Activated CD4-positive, CD25-positive, alpha-beta regulatory T cell treated with anti-CD3 and anti-CD28 coated beads, Interleukin-2, amount 50 U/mL, for 16 hours (primary cell): ENCODE measurements at regions not wholly inside any gene's neighbourhood (a gene's known extent, or its start where the extent isn't known, plus 50 kb on each side); places are given as distances from the start of the nearest gene placed in this dataset.

Experiments
- DNase-seq: peaks from one replicate; pipeline ENCODE4 v3.0.0-alpha.2; 2020; ENCODE audit warnings: low read depth, low spot score

GRCh38 chr14:22159099-22159498 is 429.9 kb downstream of the DAD1 start:
- DNase-seq: no peak

DNA sequence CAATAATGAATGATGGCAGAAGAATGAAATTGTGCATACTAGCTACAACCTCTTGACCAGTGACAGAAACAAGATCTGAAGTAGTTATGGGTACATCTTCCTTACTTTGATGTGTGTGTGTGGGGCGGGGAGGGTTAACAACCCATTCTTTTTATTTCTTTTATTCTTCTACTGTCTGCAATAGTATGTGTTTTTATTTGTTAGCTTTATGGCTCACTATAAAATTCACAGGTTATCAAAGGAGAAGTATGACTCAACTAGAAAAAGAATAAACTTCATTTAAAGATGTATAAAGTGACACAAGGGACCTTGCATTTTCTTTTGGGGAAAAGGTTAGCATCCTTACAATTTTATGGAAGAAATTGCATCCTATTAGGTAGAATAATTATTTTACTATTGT is 430.5 kb downstream of the DAD1 start:
- no peak for DNase-seq

GRCh38 chr14:22155571-22155970 is 433.5 kb downstream of the DAD1 start:
- no peak for DNase-seq

- DNase-seq: no peak
Measured at GRCh38 chr14:22152903-22153302, 436.1 kb downstream of the DAD1 start.

DNA sequence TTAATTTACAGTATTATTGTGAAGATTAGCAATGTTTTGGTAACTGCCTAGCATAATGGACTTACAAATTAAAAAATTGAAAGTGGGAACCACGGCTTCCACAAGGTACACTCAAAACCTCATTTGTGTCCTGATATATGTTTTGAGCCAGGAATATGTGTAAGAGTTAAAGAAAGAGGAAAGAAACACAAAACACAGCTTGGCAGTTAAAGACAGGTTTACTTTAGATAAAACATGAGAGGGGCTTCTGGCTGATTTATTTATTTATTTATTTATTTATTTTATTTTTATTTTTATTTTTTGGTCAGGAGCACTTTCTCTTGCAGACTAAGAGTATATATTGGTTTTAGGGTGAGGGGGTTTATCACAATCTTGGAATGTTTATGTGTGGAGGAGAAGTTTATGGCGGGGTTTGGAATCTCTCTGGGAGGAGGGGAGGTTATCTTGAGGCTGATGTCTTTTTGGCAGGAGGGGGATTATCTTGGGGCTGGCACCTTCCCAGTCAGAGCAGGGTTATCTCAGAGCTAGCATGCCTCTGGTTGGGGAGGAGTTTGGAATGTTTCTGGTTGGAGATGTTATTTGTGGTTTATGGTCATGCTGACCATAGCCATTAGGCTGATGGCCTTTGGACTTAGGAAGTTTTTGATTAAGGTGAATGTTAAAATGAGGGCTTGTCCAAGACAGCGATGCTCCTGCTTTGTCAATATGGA is 436.7 kb downstream of the DAD1 start:
- no peak for DNase-seq

GRCh38 chr14:22151121-22151520 is 437.9 kb downstream of the DAD1 start:
- DNase-seq: no peak

GRCh38 chr14:22149058-22149457 is 440.0 kb downstream of the DAD1 start:
- no peak for DNase-seq

GRCh38 chr14:22147716-22148115 is 441.3 kb downstream of the DAD1 start:
- no peak for DNase-seq

DNA sequence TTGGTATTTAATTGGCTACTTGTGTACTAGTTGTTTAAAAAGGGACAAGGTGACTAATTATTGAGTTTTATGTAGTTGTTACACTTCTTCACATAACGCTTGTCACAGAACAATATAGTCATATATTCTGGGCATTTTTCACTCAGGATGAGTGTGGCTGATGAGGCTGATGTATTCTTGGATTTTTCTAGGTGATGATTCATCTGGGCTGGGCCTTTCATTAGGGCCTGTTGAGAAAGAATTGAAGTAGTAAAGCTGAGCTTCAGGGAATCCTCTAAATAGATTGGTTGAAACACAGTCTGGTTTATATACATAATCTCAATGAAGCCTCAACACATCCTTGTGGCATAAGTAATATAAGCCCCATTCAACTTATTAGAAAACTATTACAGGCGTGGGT is 445.7 kb downstream of the DAD1 start:
- DNase-seq: no peak

DNA sequence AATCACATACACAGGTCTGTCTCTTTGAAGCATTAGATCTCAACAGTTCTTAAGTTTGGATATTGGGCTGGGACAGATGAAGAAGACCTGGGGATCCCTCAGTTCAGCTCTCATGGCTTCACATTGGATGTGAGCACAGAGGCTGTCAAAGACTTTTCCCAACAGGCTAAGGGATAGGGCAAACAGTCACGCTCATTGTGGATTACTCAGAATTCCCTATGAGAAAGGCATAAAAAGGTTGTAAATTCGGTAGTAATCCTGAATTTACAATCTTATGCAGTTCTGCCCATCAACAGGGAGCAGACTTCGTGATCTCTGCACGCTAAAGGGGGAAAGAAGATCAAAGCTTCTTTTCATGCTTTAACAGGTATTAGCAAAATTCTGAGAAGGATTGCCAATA is 448.4 kb downstream of the DAD1 start:
- DNase-seq: no peak

- DNase-seq: no peak
Measured at GRCh38 chr14:22131749-22132476, 457.1 kb downstream of the DAD1 start.

- no peak for DNase-seq
Measured at GRCh38 chr14:22124073-22124613, 450.5 kb upstream of the OR4E1 start.

DNA sequence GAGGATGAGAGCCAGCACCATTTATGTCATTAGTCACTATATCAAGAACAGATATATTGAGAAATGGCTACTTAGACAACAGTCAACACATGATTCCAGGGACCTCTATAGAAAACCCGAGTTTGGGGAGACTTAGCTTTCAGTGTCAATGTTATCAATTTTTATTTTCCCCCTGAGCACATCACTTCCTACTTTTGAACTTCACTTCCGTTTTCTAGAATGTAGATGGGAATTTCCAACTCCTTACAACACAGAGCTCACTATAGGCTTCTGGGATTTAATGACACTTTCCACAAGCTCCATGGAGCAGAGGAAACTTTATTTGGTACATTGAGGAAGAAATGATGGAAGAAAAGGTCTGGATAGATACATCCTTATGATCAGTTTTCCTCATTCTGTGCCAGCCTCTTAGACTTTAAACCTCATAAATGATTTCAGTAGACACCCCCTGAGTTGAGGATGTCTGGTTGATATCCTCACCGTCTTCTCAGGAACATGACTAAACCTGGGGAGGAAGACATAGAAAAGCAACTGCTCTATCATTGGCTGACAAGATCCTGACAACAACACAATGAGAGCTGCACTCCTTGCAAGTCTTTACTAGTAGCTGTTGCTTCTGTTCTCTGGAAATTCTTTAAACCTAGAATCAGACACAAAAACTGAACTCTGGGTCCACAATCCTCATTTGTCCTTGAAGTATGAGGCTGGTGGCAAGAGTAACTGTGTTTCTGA is 449.4 kb upstream of the OR4E1 start:
- DNase-seq: no peak

DNA sequence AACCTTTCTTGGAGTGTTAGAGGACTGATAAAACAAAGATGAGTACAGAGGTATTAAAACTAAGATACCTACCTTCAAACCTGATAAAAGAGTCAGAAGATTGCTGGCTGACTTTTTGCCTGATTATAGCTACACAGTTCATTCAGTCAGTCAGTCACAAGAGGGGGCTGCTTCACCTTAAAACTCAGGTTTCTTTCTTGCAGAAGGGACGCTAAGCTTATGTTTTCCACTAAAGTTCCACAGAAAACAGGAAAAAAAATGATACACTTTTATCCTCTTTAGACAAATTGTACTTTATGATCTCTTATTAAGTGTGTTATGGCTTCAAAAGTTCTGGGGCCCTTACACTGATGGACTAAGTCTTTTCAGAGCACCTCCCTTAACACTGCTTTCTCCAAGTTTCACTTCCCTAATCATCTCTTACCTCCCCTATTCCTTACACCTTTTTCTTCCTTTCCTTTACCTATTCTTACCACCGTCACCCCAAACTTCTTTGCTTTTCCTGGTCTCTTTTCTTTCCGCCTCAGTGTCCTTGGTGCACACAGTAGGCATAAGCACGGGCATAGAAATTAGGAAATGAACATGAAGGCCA is 448.7 kb upstream of the OR4E1 start:
- no peak for DNase-seq

DNA sequence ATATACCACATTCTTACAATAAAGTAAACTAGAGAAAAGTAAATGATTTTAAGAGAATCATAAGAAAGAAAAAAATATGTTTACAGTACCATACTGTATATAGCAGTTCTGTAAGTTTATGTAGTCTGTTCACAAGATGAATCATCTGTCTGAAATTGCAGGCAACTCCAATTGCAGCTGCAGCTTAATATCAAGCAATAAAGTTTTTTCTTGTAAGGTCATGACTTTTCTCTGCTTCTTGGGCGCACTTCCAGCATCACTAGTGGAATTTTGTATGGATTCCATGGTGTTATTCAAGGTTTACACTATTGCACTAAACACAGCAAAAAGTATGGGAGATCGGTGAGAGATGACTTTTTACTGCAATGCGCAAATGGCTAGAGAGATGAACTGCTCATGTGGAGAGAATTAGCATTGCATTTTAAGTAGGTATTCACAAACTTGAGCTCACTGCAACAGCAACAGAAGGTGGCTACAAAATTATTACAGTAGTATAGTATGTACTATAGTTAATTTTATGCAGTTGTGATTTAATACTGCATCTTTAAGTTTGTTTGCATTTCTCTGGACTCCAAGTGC is 445.4 kb upstream of the OR4E1 start:
- no peak for DNase-seq

DNA sequence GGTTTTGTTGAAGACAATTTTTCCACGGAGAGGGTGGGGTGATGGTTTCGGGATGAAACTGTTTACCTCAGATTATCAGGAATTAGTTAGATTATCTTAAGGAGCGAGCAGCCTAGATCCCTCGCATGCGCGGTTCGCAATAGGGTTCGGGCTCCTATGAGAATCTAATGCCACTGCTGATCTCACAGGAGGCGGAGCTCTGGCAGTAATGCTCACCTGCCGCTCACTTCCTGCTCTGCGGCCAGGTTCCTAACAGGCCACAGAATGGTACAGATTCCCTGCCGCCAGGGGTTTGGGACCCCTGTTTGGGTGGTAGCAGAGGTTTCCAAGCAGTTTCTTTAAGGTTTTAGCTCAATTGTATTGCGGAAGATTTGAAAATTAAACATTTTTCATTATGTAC is 439.8 kb upstream of the OR4E1 start:
- DNase-seq: no peak

GRCh38 chr14:22112004-22112403 is 438.4 kb upstream of the OR4E1 start:
- no peak for DNase-seq

GRCh38 chr14:22107753-22108152 is 434.1 kb upstream of the OR4E1 start:
- DNase-seq: no peak

GRCh38 chr14:22106700-22107697 is 433.4 kb upstream of the OR4E1 start:
- DNase-seq: no peak

GRCh38 chr14:22105624-22106006 is 432.0 kb upstream of the OR4E1 start:
- no peak for DNase-seq
